IMR-90 (cell line): ENCODE measurements at regions not wholly inside any gene's neighbourhood (a gene's known extent, or its start where the extent isn't known, plus 50 kb on each side); places are given as distances from the start of the nearest gene placed in this dataset.

Experiments used
- ATAC-seq: fragments of 200-7000 bp; cut with Tn5 transposase; 2 replicates; pipeline ENCODE4 v1.9.1; 2020; ENCODE audit warnings: low read depth, mild to moderate bottlenecking, moderate library complexity
- BruUV-seq: library from RNA; stranded (reverse); fragments of 400-500 nt; replicated peaks from 2 replicates; lab custom pipeline; 2021; lab: Mats Ljungman, UMichigan
- CTCF ChIA-PET: fragments of 300-600 bp; formaldehyde crosslinking; extraction: SDS; loops from one replicate; lab custom pipeline; 2021; ENCODE audit warnings: antibody characterized with exemption; lab: Yijun Ruan, JAX
- POLR2A ChIA-PET: fragments of 300-600 bp; sonication (Branson Sonifier 250); formaldehyde crosslinking; loops from one replicate; lab custom pipeline; 2022; ENCODE audit warnings: antibody characterized with exemption; ENCODE audit not compliant: unreplicated experiment; lab: Charles Lee
- DNase-seq: peaks from one replicate; pipeline ENCODE4 v3.0.0; 2013
- H2AFZ ChIP-seq: replicated peaks from 2 replicates; pipeline ENCODE3; 2013; ENCODE audit warnings: low read length, mild to moderate bottlenecking; ENCODE audit not compliant: poor library complexity
- H2AK5ac ChIP-seq: 2 replicates; pipeline ENCODE4 v1.6.1; 2013; ENCODE audit warnings: low read depth, low read length, inconsistent platforms
- H2AK9ac ChIP-seq: replicated peaks from 2 replicates; pipeline ENCODE3; 2013; ENCODE audit warnings: mild to moderate bottlenecking, low read depth, low read length, moderate library complexity; ENCODE audit not compliant: poor library complexity
- H2BK120ac ChIP-seq: 2 replicates; pipeline ENCODE4 v1.6.1; 2013; ENCODE audit warnings: low read depth, low read length, inconsistent platforms
- H2BK15ac ChIP-seq: 3 replicates; pipeline ENCODE4 v1.6.1; 2013; ENCODE audit warnings: low read depth, low read length, inconsistent platforms
- H2BK20ac ChIP-seq: 2 replicates; pipeline ENCODE4 v1.6.1; 2013; ENCODE audit warnings: low read depth, mild to moderate bottlenecking, inconsistent platforms, low read length, moderate library complexity
- H2BK5ac ChIP-seq: 2 replicates; pipeline ENCODE4 v1.6.1; 2013; ENCODE audit warnings: mild to moderate bottlenecking, low read depth, low read length, inconsistent platforms; ENCODE audit not compliant: poor library complexity, severe bottlenecking
- H3K14ac ChIP-seq: replicated peaks from 2 replicates; pipeline ENCODE4 v1.6.1; 2013; ENCODE audit warnings: low read depth, low read length, inconsistent platforms
- H3K18ac ChIP-seq: 2 replicates; pipeline ENCODE4 v1.6.1; 2013; ENCODE audit warnings: low read depth, low read length, control low read depth
- H3K23ac ChIP-seq: 2 replicates; pipeline ENCODE4 v1.6.1; 2013; ENCODE audit warnings: low read depth, low read length, inconsistent platforms
- H3K27ac ChIP-seq: 2 replicates; pipeline ENCODE4 v1.5.1; 2013; ENCODE audit warnings: mild to moderate bottlenecking, control low read depth, low read length; ENCODE audit not compliant: insufficient read depth
- H3K27me3 ChIP-seq: 2 replicates; pipeline ENCODE4 v1.6.1; 2013; ENCODE audit warnings: low read length; ENCODE audit not compliant: control insufficient read depth, insufficient read depth
- H3K36me3 ChIP-seq: 2 replicates; pipeline ENCODE4 v1.6.1; 2013; ENCODE audit warnings: low read length, mixed read lengths; ENCODE audit not compliant: control insufficient read depth, insufficient read depth
- H3K4ac ChIP-seq: 2 replicates; pipeline ENCODE4 v1.6.1; 2013; ENCODE audit warnings: low read depth, low read length, inconsistent platforms
- H3K4me1 ChIP-seq: 2 replicates; pipeline ENCODE4 v1.6.1; 2013; ENCODE audit warnings: low read length, mixed read lengths; ENCODE audit not compliant: control insufficient read depth, insufficient read depth
- H3K4me2 ChIP-seq: 2 replicates; pipeline ENCODE4 v1.6.1; 2013; ENCODE audit warnings: low read depth, mild to moderate bottlenecking, control low read depth, low read length, moderate library complexity
- H3K4me3 ChIP-seq: 2 replicates; pipeline ENCODE4 v1.5.1; 2013; ENCODE audit warnings: low read depth, mild to moderate bottlenecking, control low read depth, low read length, moderate library complexity; ENCODE audit not compliant: insufficient read depth
- H3K56ac ChIP-seq: 2 replicates; pipeline ENCODE4 v1.6.1; 2013; ENCODE audit warnings: low read length, inconsistent platforms; ENCODE audit not compliant: insufficient read depth; ENCODE audit errors: extremely low read depth
- H3K79me1 ChIP-seq, 2 experiments: 2 replicates each; pipeline ENCODE4 v1.6.1; 2013; ENCODE audit warnings: low read length in 2 of 2, inconsistent platforms in 1 of 2, low read depth in 1 of 2
- H3K9ac ChIP-seq: 2 replicates; pipeline ENCODE4 v1.6.1; 2013; ENCODE audit warnings: low read depth, low read length, control low read depth
- H3K9me1 ChIP-seq: 2 replicates; pipeline ENCODE4 v1.6.1; 2013; ENCODE audit warnings: low read length, inconsistent platforms; ENCODE audit not compliant: insufficient read depth
- H3K9me3 ChIP-seq: 2 replicates; pipeline ENCODE4 v1.6.1; 2013; ENCODE audit warnings: low read length; ENCODE audit not compliant: control insufficient read depth, insufficient read depth
- H4K20me1 ChIP-seq: 2 replicates; pipeline ENCODE4 v1.6.1; 2013; ENCODE audit warnings: low read length, inconsistent platforms; ENCODE audit not compliant: insufficient read depth
- H4K5ac ChIP-seq: 2 replicates; pipeline ENCODE4 v1.6.1; 2013; ENCODE audit warnings: mild to moderate bottlenecking, low read depth, low read length, control low read depth
- H4K8ac ChIP-seq, 2 experiments: 2 replicates each; pipeline ENCODE4 v1.6.1; 2013; ENCODE audit warnings: low read depth in 2 of 2, low read length in 2 of 2, control low read depth in 1 of 2, inconsistent platforms in 1 of 2
- H4K91ac ChIP-seq: 2 replicates; pipeline ENCODE4 v1.6.1; 2013; ENCODE audit warnings: low read depth, low read length, inconsistent platforms; ENCODE audit not compliant: insufficient read depth
- BHLHE40 ChIP-seq: fragments of 150-350 bp; IDR thresholded peaks from 2 replicates; pipeline ENCODE4 v1.6.1; 2016; ENCODE audit warnings: mild to moderate bottlenecking, low read depth, low read length
- CEBPB ChIP-seq: IDR thresholded peaks from 2 replicates; pipeline ENCODE4 v1.6.1; 2012; ENCODE audit warnings: low read depth, low read length, improper control_type of control experiment
- CHD1 ChIP-seq: IDR thresholded peaks from 2 replicates; pipeline ENCODE4 v1.6.1; 2012; ENCODE audit warnings: low read depth, low read length, improper control_type of control experiment
- CTCF ChIP-seq: conservative IDR thresholded peaks from 2 replicates; pipeline ENCODE4 v1.5.1; 2012; ENCODE audit warnings: mild to moderate bottlenecking, low read depth, low read length, improper control_type of control experiment
- ELK1 ChIP-seq: fragments of 150-350 bp; IDR thresholded peaks from 2 replicates; pipeline ENCODE4 v1.6.1; 2016; ENCODE audit warnings: low read depth, mild to moderate bottlenecking, low read length, moderate library complexity, borderline replicate concordance
- FOS ChIP-seq: fragments of 150-350 bp; IDR thresholded peaks from 2 replicates; pipeline ENCODE4 v1.6.1; 2016; ENCODE audit warnings: low read depth, low read length
- MAFK ChIP-seq: IDR thresholded peaks from 2 replicates; pipeline ENCODE4 v1.6.1; 2012; ENCODE audit warnings: low read depth, low read length, improper control_type of control experiment
- MAZ ChIP-seq: IDR thresholded peaks from 2 replicates; pipeline ENCODE4 v1.6.1; 2012; ENCODE audit warnings: low read depth, mild to moderate bottlenecking, low read length, improper control_type of control experiment, moderate library complexity, borderline replicate concordance
- MXI1 ChIP-seq: IDR thresholded peaks from 2 replicates; pipeline ENCODE4 v1.6.1; 2012; ENCODE audit warnings: low read depth, mild to moderate bottlenecking, low read length, moderate library complexity, borderline replicate concordance
- NFE2L2 ChIP-seq: fragments of 150-350 bp; IDR thresholded peaks from 2 replicates; pipeline ENCODE4 v1.6.1; 2016; ENCODE audit warnings: low read depth, mild to moderate bottlenecking, low read length
- POLR2A ChIP-seq: IDR thresholded peaks from 2 replicates; pipeline ENCODE4 v1.6.1; 2012; ENCODE audit warnings: mild to moderate bottlenecking, low read depth, low read length
- RAD21 ChIP-seq: IDR thresholded peaks from 2 replicates; pipeline ENCODE4 v1.6.1; 2012; ENCODE audit warnings: low read length, improper control_type of control experiment
- RCOR1 ChIP-seq: IDR thresholded peaks from 2 replicates; pipeline ENCODE4 v1.6.1; 2012; ENCODE audit warnings: mild to moderate bottlenecking, low read length, improper control_type of control experiment; ENCODE audit not compliant: insufficient replicate concordance
- RFX5 ChIP-seq: IDR thresholded peaks from 2 replicates; pipeline ENCODE4 v1.8.0; 2012; ENCODE audit warnings: low read depth, mild to moderate bottlenecking, low read length, moderate library complexity
- USF2 ChIP-seq: fragments of 150-350 bp; IDR thresholded peaks from 2 replicates; pipeline ENCODE4 v1.6.1; 2017; ENCODE audit warnings: mild to moderate bottlenecking, antibody characterized with exemption, low read length, low read depth
- WGBS, 2 experiments: methylation state at CpG; one replicate each; pipeline versions ENCODE4 v1.1.5 to v1.1.7; 2013; ENCODE audit warnings: missing lambda C conversion rate in 2 of 2; ENCODE audit not compliant: insufficient read length in 1 of 2; ENCODE audit errors: extremely low coverage in 2 of 2; 5-methylcytosine and 5-hydroxymethylcytosine counted together
- dilution Hi-C: fragments of 300-500 bp; cut with HindIII; formaldehyde crosslinking; loops from one replicate; pipeline ENCODE4 v1.14.3; 2018; ENCODE audit warnings: low sequenced_read_pairs; ENCODE audit not compliant: unreplicated experiment
- in situ Hi-C: fragments of 300-500 bp; cut with MboI; formaldehyde crosslinking; loops from 3 replicates; pipeline ENCODE4 v1.14.3; 2019; ENCODE audit warnings: low sequenced_read_pairs, inconsistent platforms, mixed read lengths
- intact Hi-C: fragments of 100-400 bp; cut with micrococcal nuclease; formaldehyde crosslinking; loops from 2 replicates; pipeline ENCODE4 v1.10.0; 2022

- Histone ChIP-seq H4K91ac (no peak overlapping the region), H4K20me1 (no peaks in the 10 kb centered on the region), H2BK5ac (no peak overlapping the region), H3K27ac (no peak overlapping the region), H3K18ac (no peak overlapping the region), H2BK120ac (no peak overlapping the region), H3K14ac (no peak overlapping the region), H3K9me1 (no peaks in the 10 kb centered on the region), H3K27me3 (peaks cover 60% of the 10 kb centered on the region), H3K79me1 (no peaks in the 10 kb centered on the region), H2AFZ (no peak overlapping the region), H2AK9ac (no peak overlapping the region), H3K4ac (no peak overlapping the region), H2BK20ac (no peak overlapping the region), H2BK15ac (no peak overlapping the region), H3K36me3 (no peaks in the 10 kb centered on the region), H3K4me2 (no peak overlapping the region), H3K9ac (no peak overlapping the region), H4K5ac (no peak overlapping the region), H2AK5ac (no peak overlapping the region), H3K9me3 (0 out of 2 replicates have a peak, but pooled peaks cover 2% of the 10 kb centered on the region), H3K23ac (no peak overlapping the region), H4K8ac (no peak overlapping the region), H3K4me1 (no peaks in the 10 kb centered on the region), H3K4me3 (no peak overlapping the region), H3K56ac (no peak overlapping the region)
- TF ChIP-seq CEBPB, result no peak
- no peak for TF ChIP-seq RFX5
- TF ChIP-seq POLR2A, result no peak
- no peak for TF ChIP-seq MAFK
- TF ChIP-seq MAZ, result no peak
- TF ChIP-seq ELK1, result no peak
- no peak for TF ChIP-seq CTCF
- TF ChIP-seq BHLHE40, result no peak
- no peak for TF ChIP-seq CHD1
- no peak for TF ChIP-seq FOS
- TF ChIP-seq RCOR1, result no peak
- no peak for TF ChIP-seq NFE2L2
- no peak for TF ChIP-seq RAD21
- no peak for TF ChIP-seq MXI1
- TF ChIP-seq USF2, result no peak
- POLR2A ChIA-PET, result no interaction called here
- no peak for ATAC-seq
- in situ Hi-C loops, result no loop called here
- no peak for DNase-seq
- intact Hi-C loops, result no loop called here
- CTCF ChIA-PET, result interaction anchor here (0.7 kb wide), 1 partner anchor 47 kb away, joined by 3 read pairs; no protein-coding TSS in a partner anchor
- no CpG with 5 or more reads among the region's 9 CpGs for WGBS, 2 experiments
- dilution Hi-C loops, result no loop called here
- no TSS peak for BruUV-seq
Measured at GRCh38 chr16:87098976-87099720, 218.0 kb downstream of the C16orf95 start.
